NCI-H1417 treated with DMSO at 0.1 percent for 48 hours (cell line): ENCODE measurements at regions not wholly inside any gene's neighbourhood (a gene's known extent, or its start where the extent isn't known, plus 50 kb on each side); places are given as distances from the start of the nearest gene placed in this dataset.

Experiments used
- DNase-seq: peaks from one replicate; lab custom pipeline; 2025; lab: John Stamatoyannopoulos, UW

GRCh38 chr13:74661851-74662250, 527.6 kb upstream of the KLF12 start:
- no peak for DNase-seq

DNA sequence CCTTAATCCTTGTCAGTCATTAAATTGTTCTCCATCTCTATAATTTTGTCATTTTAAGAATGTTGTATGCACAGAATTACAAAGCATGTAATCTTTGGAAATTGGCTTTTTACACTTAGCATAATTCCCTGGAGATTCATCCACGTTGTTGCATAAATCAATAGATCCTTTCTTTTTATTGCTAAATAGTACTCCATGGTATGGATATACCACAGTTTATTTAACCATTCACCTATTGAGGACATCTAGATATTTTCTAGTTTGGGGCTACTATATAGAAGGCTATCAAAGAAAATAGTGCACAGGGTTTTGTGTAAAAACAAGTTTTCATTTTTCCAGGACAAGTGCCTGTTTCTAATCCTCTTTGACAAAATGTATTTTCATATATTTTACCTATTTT, 523.6 kb upstream of the KLF12 start:
- DNase-seq: no peak

- no peak for DNase-seq
These were observed 516.9 kb upstream of the KLF12 start for GRCh38 chr13:74651121-74651520.

DNA sequence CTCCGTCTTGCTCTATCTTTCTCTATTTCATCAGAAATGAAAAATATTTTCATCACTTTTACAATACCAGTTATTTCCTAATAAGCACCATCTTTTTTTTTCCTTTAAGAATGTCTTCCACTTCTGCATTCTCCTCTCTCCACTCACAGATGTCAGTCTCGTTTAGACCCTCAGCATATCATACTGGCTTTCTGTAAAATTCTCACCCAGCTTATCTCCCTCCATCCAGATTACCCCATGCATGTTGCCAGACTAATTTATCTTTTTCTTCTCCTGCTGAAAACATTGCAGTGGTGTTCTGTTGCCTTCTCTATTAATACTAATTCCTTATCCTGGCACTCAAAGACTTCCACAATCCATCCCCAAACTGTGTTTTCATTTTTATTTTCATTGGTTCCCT, 513.8 kb upstream of the KLF12 start:
- no peak for DNase-seq

DNA sequence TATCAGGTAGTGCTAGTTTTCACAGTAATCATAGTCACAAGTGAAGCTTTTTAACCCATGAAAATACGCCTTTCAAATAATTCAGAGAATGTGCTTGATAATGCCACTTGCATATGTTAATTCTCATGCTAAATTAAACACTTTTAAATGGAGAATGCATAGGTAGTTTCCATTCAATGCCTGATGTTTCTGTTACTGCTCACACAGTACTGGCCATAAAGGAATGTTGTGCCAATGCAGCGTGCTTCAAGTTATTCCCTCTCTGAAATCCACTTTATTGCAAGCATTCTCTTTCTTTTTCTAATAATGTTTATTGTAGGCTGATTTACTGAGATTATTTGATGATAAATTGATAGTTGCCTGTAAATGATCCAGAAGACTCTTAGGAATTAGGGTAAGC, 513.0 kb upstream of the KLF12 start:
- no peak for DNase-seq

- DNase-seq: no peak
These were observed 511.9 kb upstream of the KLF12 start for GRCh38 chr13:74646091-74646490.

- no peak for DNase-seq
These were observed 511.4 kb upstream of the KLF12 start for GRCh38 chr13:74645586-74645985.

DNA sequence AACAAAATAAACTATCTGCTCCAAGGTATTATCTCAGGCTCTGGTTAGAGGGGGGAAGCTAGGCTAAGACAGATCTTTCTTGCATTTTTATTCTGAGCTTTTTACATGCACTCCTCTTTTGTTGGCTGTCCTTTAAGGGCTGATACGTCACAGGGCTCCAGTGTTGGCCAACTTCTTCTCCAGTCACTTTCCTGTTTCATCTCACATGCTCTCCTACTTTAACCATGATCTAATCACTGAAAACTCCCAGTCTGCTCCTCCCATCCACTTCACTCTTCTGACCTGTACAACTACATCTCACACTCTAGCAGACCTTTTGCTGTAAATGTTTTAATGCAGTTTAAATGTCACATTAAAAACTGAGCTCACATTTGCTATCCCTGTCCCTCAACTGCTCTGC, 510.0 kb upstream of the KLF12 start:
- no peak for DNase-seq

DNA sequence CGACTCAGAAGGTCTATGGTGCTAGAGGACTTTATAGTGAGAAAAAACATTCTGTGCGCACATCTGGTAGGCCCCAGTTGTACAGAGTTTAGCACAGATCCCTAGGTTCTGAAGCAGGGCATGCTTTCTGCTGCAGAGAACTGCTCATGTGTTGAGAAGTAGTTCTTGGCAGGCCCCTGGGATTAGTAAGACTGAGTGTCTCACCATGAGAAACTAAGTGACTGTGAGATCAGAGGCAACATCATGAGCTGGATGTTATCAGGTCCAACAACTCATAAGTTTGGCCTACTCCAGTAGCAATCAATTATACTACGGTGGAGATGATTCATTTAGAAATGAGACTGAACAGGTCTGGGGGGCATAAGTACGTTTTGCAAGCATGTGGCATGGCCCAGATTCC, 507.4 kb upstream of the KLF12 start:
- DNase-seq: no peak

GRCh38 chr13:74633734-74634133, 499.5 kb upstream of the KLF12 start:
- DNase-seq: no peak

DNA sequence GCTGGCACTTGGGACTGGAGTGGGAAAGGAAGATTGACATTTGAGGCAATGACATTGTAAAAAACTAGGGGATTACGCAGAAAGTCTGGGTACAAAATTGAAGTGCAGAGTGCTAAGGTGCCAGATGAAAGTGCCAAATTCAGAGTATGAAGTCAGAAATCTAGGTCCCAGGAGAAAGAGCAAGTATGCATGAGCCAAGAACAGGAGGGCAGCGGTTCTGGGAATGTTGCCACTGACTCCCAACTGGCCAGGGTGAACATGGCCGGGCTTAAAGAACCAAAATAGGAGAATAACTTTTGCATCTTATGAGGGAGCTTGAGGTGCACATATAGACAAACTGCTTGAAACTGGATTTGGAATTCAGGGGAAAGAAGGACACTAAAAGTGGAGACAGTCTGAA, 495.8 kb upstream of the KLF12 start:
- DNase-seq: no peak

DNA sequence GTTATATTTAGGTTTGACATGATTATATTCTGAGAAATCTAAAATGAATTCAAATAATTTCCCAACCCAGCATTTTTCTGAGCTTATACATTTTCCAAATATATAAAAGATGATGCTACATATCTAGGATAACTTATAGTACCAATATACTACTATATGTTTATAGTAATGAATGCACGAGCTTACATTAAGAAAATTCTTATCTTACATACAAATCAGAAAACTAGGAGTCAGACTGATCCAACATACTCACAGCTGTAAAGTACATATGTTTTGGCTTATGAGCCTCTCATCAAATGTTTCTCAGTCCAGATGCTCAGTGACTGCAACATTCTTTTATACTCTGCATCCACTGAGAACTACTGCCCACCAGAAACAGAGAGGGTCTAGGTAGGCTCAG, 491.3 kb upstream of the KLF12 start:
- DNase-seq: no peak

DNA sequence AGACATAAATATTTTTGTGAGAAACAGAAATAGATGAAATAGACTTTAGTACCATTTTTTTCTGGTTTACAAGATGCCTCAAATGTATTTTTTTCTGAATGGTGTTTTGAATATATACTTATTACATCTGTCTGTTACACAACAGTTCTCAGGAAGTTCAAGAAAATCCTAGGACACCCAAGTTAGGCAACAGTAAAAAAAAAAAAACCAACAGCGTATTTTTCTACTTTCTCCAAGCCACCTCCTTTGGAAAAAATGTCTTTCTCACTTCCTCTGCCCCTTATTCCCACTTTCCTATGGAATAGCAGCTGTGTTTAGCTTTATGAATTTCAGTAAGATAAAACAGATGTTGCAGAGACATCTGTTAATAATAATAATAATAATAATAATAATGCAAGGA, 489.6 kb upstream of the KLF12 start:
- no peak for DNase-seq

- DNase-seq: no peak
These were observed 488.1 kb upstream of the KLF12 start for GRCh38 chr13:74622284-74622683.

- DNase-seq: no peak
These were observed 486.5 kb upstream of the KLF12 start for GRCh38 chr13:74620711-74621110.

GRCh38 chr13:74620308-74620707, 486.1 kb upstream of the KLF12 start:
- DNase-seq: no peak

DNA sequence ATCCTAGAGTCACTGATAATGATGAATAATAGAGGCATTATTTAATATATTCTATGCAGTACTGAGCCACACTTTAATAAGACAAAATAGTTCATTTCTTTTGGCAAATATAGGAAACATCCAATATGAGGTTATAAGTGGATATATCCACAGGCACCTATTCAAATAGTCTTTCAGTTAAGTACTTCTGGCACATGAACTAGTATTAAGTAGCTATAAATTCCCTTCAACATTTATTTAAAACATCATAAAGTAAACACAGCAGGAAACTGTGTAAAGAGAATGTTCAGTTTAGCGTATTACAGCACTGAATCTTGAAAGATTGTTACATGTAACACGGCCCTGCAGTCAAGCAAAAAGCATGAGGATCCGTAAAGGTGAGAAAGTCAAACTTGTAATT, 463.3 kb upstream of the KLF12 start:
- DNase-seq: peak; percentile 91

- no peak for DNase-seq
These were observed 462.5 kb upstream of the KLF12 start for GRCh38 chr13:74596691-74597090.

GRCh38 chr13:74593688-74594087, 459.5 kb upstream of the KLF12 start:
- DNase-seq: no peak

- no peak for DNase-seq
These were observed 452.6 kb upstream of the KLF12 start for GRCh38 chr13:74586847-74587246.

DNA sequence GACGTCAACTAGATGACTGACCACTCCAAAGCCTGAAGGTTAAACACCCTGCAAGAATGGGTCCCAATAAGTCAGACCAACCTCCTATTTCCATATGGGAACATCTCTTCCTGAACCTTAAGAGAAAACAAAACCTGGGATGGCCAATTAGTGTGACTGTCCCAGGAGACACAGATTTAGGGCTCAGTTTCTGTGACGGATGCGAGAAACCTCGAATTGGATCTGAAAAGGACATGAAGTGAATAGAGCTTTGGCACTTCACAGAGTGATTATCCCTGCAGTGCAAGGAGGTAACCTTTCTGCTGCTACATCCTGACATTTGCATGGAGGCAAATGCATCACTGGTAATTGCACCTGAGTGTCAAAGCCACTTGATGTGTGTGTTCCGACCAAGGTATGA, 442.2 kb upstream of the KLF12 start:
- DNase-seq: no peak

DNA sequence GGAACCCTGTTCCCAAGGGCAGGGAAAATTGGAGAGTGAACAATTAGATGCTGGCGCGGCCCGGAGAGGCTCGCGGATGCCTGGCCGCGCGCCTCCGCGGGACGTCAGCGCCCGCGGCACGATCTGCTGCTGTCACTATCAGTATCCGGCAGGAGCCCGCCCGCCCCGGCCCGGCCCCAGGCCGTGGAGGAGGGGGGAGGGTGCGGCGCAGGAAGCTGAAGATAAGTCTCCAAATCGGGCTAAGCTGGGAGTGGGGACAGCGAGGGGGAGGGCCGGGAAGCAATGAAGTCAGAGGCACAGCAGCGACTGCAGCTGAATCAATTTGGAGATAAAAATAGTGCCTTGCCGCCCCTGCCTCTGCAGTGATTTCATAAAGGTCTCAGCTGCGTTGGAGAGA, 441.5 kb upstream of the KLF12 start:
- DNase-seq: no peak

- no peak for DNase-seq
These were observed 440.9 kb upstream of the KLF12 start for GRCh38 chr13:74574964-74575728.

- no peak for DNase-seq
These were observed 439.4 kb upstream of the KLF12 start for GRCh38 chr13:74573654-74574053.

GRCh38 chr13:74571811-74572210, 437.6 kb upstream of the KLF12 start:
- DNase-seq: no peak
